GM20000 (cell line): ENCODE measurements at regions not wholly inside any gene's neighbourhood (a gene's known extent, or its start where the extent isn't known, plus 50 kb on each side); places are given as distances from the start of the nearest gene placed in this dataset.

Experiments
- DNase-seq: peaks from one replicate; pipeline ENCODE4 v3.0.0; 2012; ENCODE audit warnings: low spot score
- TF ChIP-seq, protein P1 (sequence below): IDR thresholded peaks from 2 replicates; pipeline ENCODE4 v1.5.1; 2012; ENCODE audit warnings: mild to moderate bottlenecking, control low read depth; ENCODE audit errors: extremely low read depth, missing control alignments

DNA sequence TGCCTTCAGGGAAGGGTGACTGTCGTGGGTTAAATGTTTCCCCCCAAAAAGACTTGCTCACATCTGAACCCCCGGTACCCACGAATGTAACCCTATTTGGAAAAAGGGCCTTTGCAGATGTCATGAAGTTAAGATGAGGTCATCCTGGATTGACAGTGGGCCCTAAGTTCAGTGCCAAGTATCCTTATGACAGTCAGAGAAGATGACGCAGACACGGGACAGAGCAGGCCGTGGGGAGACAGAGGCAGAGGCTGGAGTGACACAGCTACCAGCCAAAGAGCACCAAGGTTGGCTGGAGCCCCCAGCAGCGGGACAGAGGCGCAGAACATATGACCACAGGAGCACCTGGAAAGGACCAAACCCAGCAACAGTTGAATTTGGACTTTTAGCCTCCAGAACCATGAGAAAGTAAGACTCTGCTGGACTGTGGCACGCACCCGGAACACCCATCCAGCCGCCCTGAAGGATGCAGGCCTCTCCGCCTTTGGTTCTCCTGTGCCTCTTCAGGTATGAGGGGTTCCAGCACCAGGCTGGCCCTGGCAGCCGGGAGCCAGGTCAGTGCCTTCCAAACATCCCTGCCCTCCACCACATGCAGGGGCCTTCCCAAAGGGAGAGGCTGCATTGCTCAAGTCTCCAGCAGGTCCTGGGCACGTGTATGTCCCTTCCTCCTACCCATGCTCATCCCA lies 104.0 kb downstream of the FOXL1 start:
- no peak for DNase-seq
- TF ChIP-seq, protein P1, sequence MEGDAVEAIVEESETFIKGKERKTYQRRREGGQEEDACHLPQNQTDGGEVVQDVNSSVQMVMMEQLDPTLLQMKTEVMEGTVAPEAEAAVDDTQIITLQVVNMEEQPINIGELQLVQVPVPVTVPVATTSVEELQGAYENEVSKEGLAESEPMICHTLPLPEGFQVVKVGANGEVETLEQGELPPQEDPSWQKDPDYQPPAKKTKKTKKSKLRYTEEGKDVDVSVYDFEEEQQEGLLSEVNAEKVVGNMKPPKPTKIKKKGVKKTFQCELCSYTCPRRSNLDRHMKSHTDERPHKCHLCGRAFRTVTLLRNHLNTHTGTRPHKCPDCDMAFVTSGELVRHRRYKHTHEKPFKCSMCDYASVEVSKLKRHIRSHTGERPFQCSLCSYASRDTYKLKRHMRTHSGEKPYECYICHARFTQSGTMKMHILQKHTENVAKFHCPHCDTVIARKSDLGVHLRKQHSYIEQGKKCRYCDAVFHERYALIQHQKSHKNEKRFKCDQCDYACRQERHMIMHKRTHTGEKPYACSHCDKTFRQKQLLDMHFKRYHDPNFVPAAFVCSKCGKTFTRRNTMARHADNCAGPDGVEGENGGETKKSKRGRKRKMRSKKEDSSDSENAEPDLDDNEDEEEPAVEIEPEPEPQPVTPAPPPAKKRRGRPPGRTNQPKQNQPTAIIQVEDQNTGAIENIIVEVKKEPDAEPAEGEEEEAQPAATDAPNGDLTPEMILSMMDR, result no peak

DNA sequence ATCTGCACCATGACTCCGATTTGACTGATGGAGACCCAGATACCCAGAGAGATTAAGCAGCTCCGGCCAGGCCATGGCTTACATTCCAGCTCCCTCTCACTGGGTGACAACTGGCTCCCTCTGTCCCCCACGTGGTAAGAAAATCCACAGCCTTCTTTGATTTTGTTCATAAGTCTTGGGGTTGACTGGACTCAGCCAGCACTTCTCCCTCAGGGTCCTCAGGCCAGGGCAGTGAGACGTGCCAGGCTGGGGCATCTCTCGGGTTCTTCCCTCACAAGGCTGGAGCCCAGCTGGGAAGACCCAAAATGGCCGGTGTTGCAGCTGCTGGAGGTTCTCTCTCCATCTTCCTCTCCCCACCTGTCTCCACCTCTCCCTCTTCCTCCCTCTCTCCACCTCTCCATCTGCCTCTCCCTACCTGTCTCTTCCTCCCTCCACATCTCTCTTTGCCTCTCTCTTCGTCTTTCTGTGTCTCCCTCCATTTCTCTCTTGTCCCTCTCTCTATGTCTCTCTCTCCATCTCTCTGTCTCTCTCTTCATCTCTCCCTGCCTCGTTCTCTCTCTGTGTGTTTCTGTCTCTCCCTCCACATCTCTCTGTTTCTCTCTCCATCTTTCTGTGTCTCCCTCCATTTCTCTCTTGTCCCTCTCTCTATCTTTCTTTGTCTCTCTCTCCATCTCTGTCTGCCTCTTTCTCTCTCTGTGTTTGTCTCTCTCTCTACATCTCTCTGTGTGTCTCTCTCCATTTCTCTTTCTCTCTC lies 105.3 kb downstream of the FOXL1 start:
- TF ChIP-seq, protein P1, result no peak
- no peak for DNase-seq

DNA sequence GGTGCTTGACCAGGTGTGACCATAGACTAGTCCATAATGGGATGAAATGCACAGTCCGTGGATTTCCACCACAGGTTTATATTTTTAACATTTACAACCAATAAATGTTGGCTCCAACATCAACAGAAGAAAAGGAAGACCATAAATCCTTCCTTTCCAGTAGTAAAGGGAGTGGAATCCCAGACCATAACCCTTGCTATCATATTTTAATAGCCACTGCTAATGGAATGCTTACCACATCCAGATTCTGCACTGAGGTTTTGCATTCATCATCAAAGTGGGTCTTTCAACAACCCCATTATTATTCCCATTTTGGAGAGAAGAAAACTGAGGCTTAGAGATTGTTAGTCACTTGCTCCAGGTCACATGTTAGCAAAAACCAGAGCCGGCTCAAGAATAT lies 106.7 kb downstream of the FOXL1 start:
- DNase-seq, result no peak
- TF ChIP-seq, protein P1, result no peak

DNA sequence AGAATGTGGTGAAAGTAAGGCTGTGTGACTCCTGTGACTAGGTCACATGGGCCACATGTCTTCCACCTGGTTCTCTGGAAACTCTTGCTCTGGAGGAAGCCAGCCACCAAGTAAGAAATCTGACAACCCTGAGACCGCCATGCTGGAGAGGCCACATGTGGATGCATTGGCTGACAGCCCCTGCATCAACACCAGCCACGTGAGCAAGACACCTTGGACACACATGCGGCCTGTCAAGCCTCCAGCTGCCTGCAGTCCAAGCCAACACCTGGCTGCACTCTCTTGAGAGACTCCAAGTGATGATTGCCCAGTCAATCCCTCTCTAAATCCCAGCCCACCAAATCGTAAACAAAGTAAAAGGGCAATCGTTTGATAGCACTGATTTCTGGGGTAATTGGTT lies 112.6 kb downstream of the FOXL1 start:
- DNase-seq, result no peak

DNA sequence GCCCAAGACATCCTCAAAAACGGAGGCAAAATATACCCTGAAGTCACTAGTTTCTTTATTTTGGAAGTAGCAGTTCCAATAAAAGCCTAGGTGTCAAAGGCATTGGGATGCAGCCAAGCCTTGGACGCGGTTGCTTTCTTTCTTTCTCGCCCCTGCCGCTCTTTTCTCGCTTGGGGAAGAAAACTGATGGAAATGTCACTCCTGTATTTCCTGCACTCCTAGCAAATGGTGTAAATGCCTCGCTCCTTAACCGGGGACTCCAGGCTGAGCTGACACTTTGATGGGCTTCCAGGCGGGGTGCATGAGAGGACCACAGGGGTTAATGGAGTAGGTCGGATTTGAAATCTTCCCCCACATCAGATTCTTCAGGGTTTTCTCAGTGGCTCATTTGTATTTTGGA lies 114.1 kb downstream of the FOXL1 start:
- TF ChIP-seq, protein P1, result no peak
- DNase-seq, result no peak

More for the DNA sequence above, 112.6 kb downstream of the FOXL1 start:
- TF ChIP-seq, protein P1, result no peak

DNA sequence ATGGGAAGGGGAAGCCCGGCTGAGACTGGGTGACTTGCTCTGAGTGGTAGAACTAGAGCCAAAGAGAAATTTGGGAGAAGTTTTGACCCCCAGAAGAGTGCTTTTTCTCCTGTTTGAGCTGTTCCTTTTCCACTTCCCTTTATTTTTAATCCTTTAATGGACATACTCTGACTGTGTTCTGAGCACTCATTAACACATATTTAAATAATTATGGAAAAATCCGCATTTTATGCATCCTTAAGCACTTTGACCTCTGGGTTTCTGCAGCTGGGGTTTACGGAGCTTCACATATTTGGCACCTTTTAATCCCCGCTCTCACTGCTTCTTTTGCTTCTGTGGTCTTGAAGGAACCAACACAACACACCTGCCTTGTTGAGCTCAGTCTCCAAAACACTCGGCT lies 114.7 kb downstream of the FOXL1 start:
- no peak for DNase-seq
- TF ChIP-seq, protein P1, result no peak

DNA sequence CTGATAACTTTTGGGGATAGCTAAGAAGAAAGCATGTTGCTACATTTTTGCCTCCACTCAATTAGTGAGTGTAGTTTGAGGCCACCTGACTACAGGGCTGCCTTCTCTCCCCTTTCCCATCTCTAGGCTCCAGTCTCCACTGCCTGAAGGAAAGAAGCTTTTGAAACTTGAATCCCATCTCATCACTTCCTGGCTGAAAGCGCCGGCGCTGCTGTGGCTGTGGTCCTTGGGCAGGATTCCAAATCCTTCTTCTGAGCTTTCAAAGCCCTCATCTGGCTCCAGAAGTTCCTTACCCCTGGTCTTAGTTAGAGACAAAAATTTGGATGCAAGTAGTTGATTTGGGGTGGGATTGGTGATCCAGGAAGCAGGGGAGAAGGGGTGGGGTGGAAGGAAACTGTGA lies 119.4 kb downstream of the FOXL1 start:
- TF ChIP-seq, protein P1, result no peak
- no peak for DNase-seq
